Upper lobe of left lung (tissue), 6 donors: ENCODE measurements at regions not wholly inside any gene's neighbourhood (a gene's known extent, or its start where the extent isn't known, plus 50 kb on each side); places are given as distances from the start of the nearest gene placed in this dataset.
"Not testable (repeated sequence)": the region's sequence is repeated elsewhere in the genome, so short reads cannot be mapped to it uniquely, and the experiment has no call there.

Experiments
- ATAC-seq, 2 donors: fragments of 200-7000 bp; cut with Tn5 transposase; one replicate each; pipeline ENCODE4 v1.9.1; 2022; ENCODE audit warnings: mild to moderate bottlenecking in 2 of 2, moderate library complexity in 2 of 2; ENCODE audit not compliant: low FRiP score in 2 of 2
- DNase-seq, 2 donors: peaks; one replicate each; pipeline ENCODE4 v3.0.0-alpha.2; 2019 to 2020
- H3K27ac ChIP-seq, 4 donors: fragments of 200-600 bp; sonication (generic); one replicate each; pipeline ENCODE4 v1.5.1; 2016 to 2019
- H3K27me3 ChIP-seq, 4 donors: fragments of 200-600 bp; sonication (generic); one replicate each; pipeline ENCODE4 v1.5.1; 2017 to 2019
- H3K36me3 ChIP-seq, 4 donors: fragments of 200-600 bp; sonication (generic); one replicate each; pipeline ENCODE4 v1.5.1; 2016 to 2019
- H3K4me1 ChIP-seq, 4 donors: fragments of 200-600 bp; sonication (generic); one replicate each; pipeline ENCODE4 v1.5.1; 2018 to 2019
- H3K4me3 ChIP-seq, 4 donors: fragments of 200-600 bp; sonication (generic); one replicate each; pipeline ENCODE4 v1.5.1; 2017 to 2019; ENCODE audit warnings: mild to moderate bottlenecking in 2 of 4, moderate library complexity in 1 of 4
- H3K9me3 ChIP-seq, 4 donors: fragments of 200-600 bp; sonication (generic); one replicate each; pipeline ENCODE4 v1.5.1; 2018 to 2019
- CTCF ChIP-seq, 6 experiments: fragments of 450-650 bp in 4 of 6; fragments of 200-600 bp in 2 of 6; sonication (generic) in 2 of 6; IDR thresholded peaks; one replicate each; pipeline ENCODE4 v1.5.1; 2016 to 2019; ENCODE audit warnings: antibody characterized with exemption in 6 of 6
- EP300 ChIP-seq, 4 donors: sonication (generic); formaldehyde crosslinking; IDR thresholded peaks; one replicate each; pipeline ENCODE4 v1.5.1; 2017; ENCODE audit warnings: antibody characterized with exemption in 4 of 4, control low read depth in 2 of 4
- POLR2A ChIP-seq, 4 donors: fragments of 450-650 bp; IDR thresholded peaks; one replicate each; pipeline ENCODE4 v1.5.1; 2016 to 2017; ENCODE audit warnings: antibody characterized with exemption in 4 of 4, mild to moderate bottlenecking in 2 of 4
- POLR2AphosphoS5 ChIP-seq, 2 donors: sonication (generic); formaldehyde crosslinking; IDR thresholded peaks; one replicate each; pipeline ENCODE4 v1.5.1; 2017; ENCODE audit warnings: antibody characterized with exemption in 2 of 2
- WGBS, 2 donors: methylation state at CpG; one replicate each; pipeline ENCODE4 v1.1.5; 2017 to 2018; 5-methylcytosine and 5-hydroxymethylcytosine counted together
- donor health status: DM: no; HTN: no; CAD: no; lungs with moderate emphysema.
- donor health status: DM: no; HTN: yes; CAD: no; lungs with severe emphysema.

GRCh38 chr2:212797484-212798205 is 259.0 kb upstream of the ERBB4 start:
- 74 to 77% methylated on average over 5 of the region's 5 CpGs for WGBS, 2 donors
- Histone ChIP-seq H3K36me3 (no peaks in the 10 kb centered on the region), H3K9me3 (no peaks in the 10 kb centered on the region), H3K4me3 (no peak overlapping the region), H3K27me3 (no peaks in the 10 kb centered on the region), H3K27ac (no peak overlapping the region), H3K4me1 (no peaks in the 10 kb centered on the region)
- TF ChIP-seq EP300 (IDR thresholded peaks at IDR 0.05) (no peak), CTCF (IDR thresholded peaks at IDR 0.05) (no peak), POLR2A (IDR thresholded peaks at IDR 0.05) (no peak), POLR2AphosphoS5 (IDR thresholded peaks at IDR 0.05) (no peak)
- ATAC-seq (no peak), DNase-seq (no peak)

- Histone ChIP-seq H3K9me3 (no peaks in the 10 kb centered on the region), H3K27me3 (no peaks in the 10 kb centered on the region), H3K4me3 (no peak overlapping the region), H3K4me1 (no peaks in the 10 kb centered on the region), H3K27ac (no peak overlapping the region), H3K36me3 (no peaks in the 10 kb centered on the region)
- ATAC-seq (no peak), DNase-seq (no peak)
- TF ChIP-seq POLR2A (IDR thresholded peaks at IDR 0.05): no peak
- no peak for TF ChIP-seq CTCF (IDR thresholded peaks at IDR 0.05)
- TF ChIP-seq EP300 (IDR thresholded peaks at IDR 0.05): no peak
- no peak for TF ChIP-seq POLR2AphosphoS5 (IDR thresholded peaks at IDR 0.05)
Measured at GRCh38 chr2:212794471-212794870, 255.9 kb upstream of the ERBB4 start.

- Histone ChIP-seq H3K4me3 (no peak overlapping the region), H3K4me1 (no peaks in the 10 kb centered on the region), H3K36me3 (no peaks in the 10 kb centered on the region), H3K9me3 (no peaks in the 10 kb centered on the region), H3K27me3 (no peaks in the 10 kb centered on the region), H3K27ac (no peak overlapping the region)
- no peak for DNase-seq
- ATAC-seq: no peak
- TF ChIP-seq POLR2A (IDR thresholded peaks at IDR 0.05) (no peak), EP300 (IDR thresholded peaks at IDR 0.05) (no peak), POLR2AphosphoS5 (IDR thresholded peaks at IDR 0.05) (no peak)
- WGBS, 2 donors: 74 to 80% methylated on average over 6 of the region's 6 CpGs
Measured at GRCh38 chr2:212791569-212791968, 253.0 kb upstream of the ERBB4 start.

GRCh38 chr2:212786088-212786487 is 247.5 kb upstream of the ERBB4 start:
- DNase-seq, H3K36me3 ChIP-seq, ATAC-seq, H3K4me3 ChIP-seq, H3K4me1 ChIP-seq, H3K27me3 ChIP-seq, H3K27ac ChIP-seq: not testable (repeated sequence)
- 79 to 82% methylated on average over 5 of the region's 5 CpGs for WGBS, 2 donors
- peaks cover 0 to 13% (median 2%) of the 10 kb centered on the region in 4 donors for H3K9me3 ChIP-seq

GRCh38 chr2:212777020-212777491 is 238.5 kb upstream of the ERBB4 start:
- WGBS, 2 donors: 18 to 25% methylated on average over 3 of the region's 3 CpGs
- no peaks in the 10 kb centered on the region for H3K36me3 ChIP-seq
- no peaks in the 10 kb centered on the region for H3K27me3 ChIP-seq
- no peak for DNase-seq
- peak in 1 of 2 donors; percentile 71 for ATAC-seq
- no peak overlapping the region for H3K4me3 ChIP-seq
- H3K9me3 ChIP-seq: no peaks in the 10 kb centered on the region
- no peaks in the 10 kb centered on the region for H3K4me1 ChIP-seq
- no peak overlapping the region for H3K27ac ChIP-seq
- peak in 5 of 6 experiments; percentile 29 to 59 (median 47) for TF ChIP-seq CTCF (IDR thresholded peaks at IDR 0.05)
- TF ChIP-seq POLR2A (IDR thresholded peaks at IDR 0.05): no peak
- TF ChIP-seq POLR2AphosphoS5 (IDR thresholded peaks at IDR 0.05): no peak

- DNase-seq: no peak
- 92 to 100% methylated on average over 1 of the region's 1 CpG for WGBS, 2 donors
- Histone ChIP-seq H3K27ac (no peak overlapping the region), H3K4me3 (no peak overlapping the region), H3K27me3 (no peaks in the 10 kb centered on the region), H3K36me3 (no peaks in the 10 kb centered on the region), H3K4me1 (no peaks in the 10 kb centered on the region), H3K9me3 (no peaks in the 10 kb centered on the region)
- no peak for ATAC-seq
- TF ChIP-seq POLR2A (IDR thresholded peaks at IDR 0.05) (no peak), POLR2AphosphoS5 (IDR thresholded peaks at IDR 0.05) (no peak)
Measured at GRCh38 chr2:212773808-212774339, 235.3 kb upstream of the ERBB4 start.
